ENCODE measurements at regions not wholly inside any gene's neighbourhood (a gene's known extent, or its start where the extent isn't known, plus 50 kb on each side); places are given as distances from the start of the nearest gene placed in this dataset.
"Not testable (repeated sequence)": the region's sequence is repeated elsewhere in the genome, so short reads cannot be mapped to it uniquely, and the experiment has no call there.

GRCh38 chr2:16099326-16099725 is 159.0 kb downstream of the MYCN start:
- Histone ChIP-seq H3K27ac (replicated peaks) (no peak overlapping the region), H3K4me1 (peaks cover under 1% of the 10 kb centered on the region), H3K4me3 (no peak overlapping the region), H3K36me3 (no peaks in the 10 kb centered on the region), H3K9me3 (replicated peaks) (no peaks in the 10 kb centered on the region), H3K27me3 (ENCODE audit: low read depth) (peaks cover 36% of the 10 kb centered on the region)
- intact Hi-C loops (cut with micrococcal nuclease), result no loop called here
- DNase-seq, result no peak
- TF ChIP-seq CTCF (IDR thresholded peaks at IDR 0.05; ENCODE audit: borderline replicate concordance), result no peak

- DNase-seq, result no peak
- Histone ChIP-seq H3K9me3 (replicated peaks) (no peaks in the 10 kb centered on the region), H3K27ac (replicated peaks) (no peak overlapping the region), H3K36me3 (no peaks in the 10 kb centered on the region), H3K4me3 (no peak overlapping the region), H3K27me3 (ENCODE audit: low read depth) (peaks cover 19% of the 10 kb centered on the region), H3K4me1 (peaks cover 7% of the 10 kb centered on the region)
- no peak for TF ChIP-seq CTCF (IDR thresholded peaks at IDR 0.05; ENCODE audit: borderline replicate concordance)
- intact Hi-C loops (cut with micrococcal nuclease), result no loop called here
Measured at GRCh38 chr2:16096962-16097361, 156.6 kb downstream of the MYCN start.

GRCh38 chr2:16095483-16095882 is 155.1 kb downstream of the MYCN start:
- H3K4me3 ChIP-seq; H3K4me1 ChIP-seq; DNase-seq; H3K9me3 ChIP-seq (replicated peaks); H3K27ac ChIP-seq (replicated peaks); H3K36me3 ChIP-seq; intact Hi-C loops (cut with micrococcal nuclease): not testable (repeated sequence)
- peaks cover 15% of the 10 kb centered on the region for H3K27me3 ChIP-seq (ENCODE audit: low read depth)

GRCh38 chr2:16094811-16095210 is 154.5 kb downstream of the MYCN start:
- Histone ChIP-seq H3K4me1 (peaks cover 7% of the 10 kb centered on the region), H3K36me3 (no peaks in the 10 kb centered on the region), H3K4me3 (no peak overlapping the region), H3K9me3 (replicated peaks) (no peaks in the 10 kb centered on the region), H3K27ac (replicated peaks) (no peak overlapping the region), H3K27me3 (ENCODE audit: low read depth) (peaks cover 15% of the 10 kb centered on the region)
- DNase-seq, result no peak
- intact Hi-C loops (cut with micrococcal nuclease), result no loop called here
- TF ChIP-seq CTCF (IDR thresholded peaks at IDR 0.05; ENCODE audit: borderline replicate concordance), result no peak

- no peak overlapping the region for H3K4me3 ChIP-seq
- H3K36me3 ChIP-seq, result no peaks in the 10 kb centered on the region
- no peak for TF ChIP-seq CTCF (IDR thresholded peaks at IDR 0.05; ENCODE audit: borderline replicate concordance)
- H3K4me1 ChIP-seq, result peaks cover 7% of the 10 kb centered on the region
- H3K27me3 ChIP-seq (ENCODE audit: low read depth), result peaks cover 15% of the 10 kb centered on the region
- DNase-seq, result no peak
- H3K9me3 ChIP-seq (replicated peaks), result no peaks in the 10 kb centered on the region
- intact Hi-C loops (cut with micrococcal nuclease), result no loop called here
- H3K27ac ChIP-seq (replicated peaks), result no peak overlapping the region
Measured at GRCh38 chr2:16093639-16094529, 153.5 kb downstream of the MYCN start.

Measured in left ventricle myocardium inferior (tissue), 1 donor.